ENCODE measurements at regions not wholly inside any gene's neighbourhood (a gene's known extent, or its start where the extent isn't known, plus 50 kb on each side); places are given as distances from the start of the nearest gene placed in this dataset.

GRCh38 chr2:136051725-136052048, 66.3 kb upstream of the DARS1 start:
- Histone ChIP-seq H3K79me2 (ENCODE audit: insufficient read depth, low read length) (no peaks in the 10 kb centered on the region), H3K9ac (ENCODE audit: low read length) (no peak overlapping the region), H3K4me1 (ENCODE audit: insufficient read depth, low read length, severe bottlenecking) (peaks cover 77% of the 10 kb centered on the region), H3F3A (ENCODE audit: insufficient read depth, low read length) (0 out of 2 replicates have a peak, but pooled peaks cover 5% of the 10 kb centered on the region), H3K27me3 (ENCODE audit: insufficient read depth, low read length) (no peaks in the 10 kb centered on the region), H3K9me3 (ENCODE audit: low read length) (no peaks in the 10 kb centered on the region), H3K4me2 (ENCODE audit: low read length) (peak overlapping the region; percentile 4; the same call in 1 of the 2 replicates), H3K36me3 (ENCODE audit: insufficient read depth, low read length) (no peaks in the 10 kb centered on the region), H3K9me2 (ENCODE audit: low read depth, low read length) (no peaks in the 10 kb centered on the region), H3K4me3 (ENCODE audit: low read depth, low read length, poor library complexity, severe bottlenecking) (no peak overlapping the region), H2AFZ (ENCODE audit: low read length) (no peak overlapping the region), H4K20me1 (ENCODE audit: insufficient read depth, low read length) (no peaks in the 10 kb centered on the region), H3K27ac (ENCODE audit: low read depth, low read length, poor library complexity, severe bottlenecking) (peak overlapping the region; percentile 94)
- TF ChIP-seq CTCF (IDR thresholded peaks at IDR 0.05; ENCODE audit: low read length) = no peak
- no peak for TF ChIP-seq EZH2 (IDR thresholded peaks at IDR 0.05; ENCODE audit: borderline replicate concordance, low read length)

DNA sequence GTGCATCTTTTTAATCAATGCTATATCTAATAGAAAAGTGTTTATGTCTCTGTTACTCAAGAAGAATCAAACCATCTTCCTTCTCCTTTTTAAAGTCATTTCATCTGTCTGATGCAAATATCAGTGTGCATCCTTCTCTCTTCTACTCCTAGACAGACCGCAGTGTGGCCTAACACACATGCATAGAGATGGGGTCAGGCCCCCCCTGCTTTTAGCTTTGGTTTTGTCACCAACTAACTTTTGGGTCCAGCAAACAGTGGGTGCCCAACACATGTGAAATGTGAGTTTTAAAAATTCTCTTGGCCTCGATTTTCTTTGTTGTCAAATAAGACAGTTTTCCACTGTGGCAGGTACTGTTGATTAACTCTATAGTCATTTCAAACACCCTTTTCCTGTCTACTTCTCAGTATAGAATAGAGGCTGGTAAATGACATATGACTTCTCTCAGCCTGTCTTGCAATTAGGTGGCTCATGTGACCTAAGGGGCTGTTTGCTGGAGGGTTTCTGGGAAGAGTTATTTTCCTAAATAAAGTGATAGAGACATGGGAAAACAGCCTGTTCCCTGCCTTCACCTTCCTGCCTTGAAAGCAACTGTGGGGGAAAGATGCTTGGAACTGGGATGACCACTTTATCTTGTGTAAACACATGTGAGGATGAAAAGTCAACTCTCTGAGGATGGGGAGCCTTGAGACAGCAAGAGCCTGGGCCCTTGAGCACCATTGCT, 65.7 kb upstream of the DARS1 start:
- no peaks in the 10 kb centered on the region for H4K20me1 ChIP-seq (ENCODE audit: insufficient read depth, low read length)
- no peak overlapping the region for H3K9ac ChIP-seq (ENCODE audit: low read length)
- no peaks in the 10 kb centered on the region for H3K36me3 ChIP-seq (ENCODE audit: insufficient read depth, low read length)
- H3K27me3 ChIP-seq (ENCODE audit: insufficient read depth, low read length) = no peaks in the 10 kb centered on the region
- H2AFZ ChIP-seq (ENCODE audit: low read length) = no peak overlapping the region
- H3K9me3 ChIP-seq (ENCODE audit: low read length) = no peaks in the 10 kb centered on the region
- no peaks in the 10 kb centered on the region for H3F3A ChIP-seq (ENCODE audit: insufficient read depth, low read length)
- H3K9me2 ChIP-seq (ENCODE audit: low read depth, low read length) = no peaks in the 10 kb centered on the region
- H3K4me2 ChIP-seq (ENCODE audit: low read length) = peak overlapping the region; percentile 4; the same call in 1 of the 2 replicates
- H3K4me3 ChIP-seq (ENCODE audit: low read depth, low read length, poor library complexity, severe bottlenecking) = no peak overlapping the region
- H3K27ac ChIP-seq (ENCODE audit: low read depth, low read length, poor library complexity, severe bottlenecking) = peak overlapping the region; percentile 94
- H3K4me1 ChIP-seq (ENCODE audit: insufficient read depth, low read length, severe bottlenecking) = peaks cover 77% of the 10 kb centered on the region
- TF ChIP-seq CTCF (IDR thresholded peaks at IDR 0.05; ENCODE audit: low read length) = no peak
- TF ChIP-seq EZH2 (IDR thresholded peaks at IDR 0.05; ENCODE audit: borderline replicate concordance, low read length) = no peak
- H3K79me2 ChIP-seq (ENCODE audit: insufficient read depth, low read length) = no peaks in the 10 kb centered on the region

GRCh38 chr2:136049991-136050920, 64.8 kb upstream of the DARS1 start:
- H3K9me2 ChIP-seq (ENCODE audit: low read depth, low read length) = no peaks in the 10 kb centered on the region
- peaks cover 68% of the 10 kb centered on the region for H3K4me1 ChIP-seq (ENCODE audit: insufficient read depth, low read length, severe bottlenecking)
- H3K4me2 ChIP-seq (ENCODE audit: low read length) = no peak overlapping the region; the same call in 1 of the 2 replicates
- H3F3A ChIP-seq (ENCODE audit: insufficient read depth, low read length) = 0 out of 2 replicates have a peak, but pooled peaks cover 3% of the 10 kb centered on the region
- no peak overlapping the region for H3K4me3 ChIP-seq (ENCODE audit: low read depth, low read length, poor library complexity, severe bottlenecking)
- H3K27me3 ChIP-seq (ENCODE audit: insufficient read depth, low read length) = no peaks in the 10 kb centered on the region
- H4K20me1 ChIP-seq (ENCODE audit: insufficient read depth, low read length) = no peaks in the 10 kb centered on the region
- H3K9ac ChIP-seq (ENCODE audit: low read length) = no peak overlapping the region
- H3K36me3 ChIP-seq (ENCODE audit: insufficient read depth, low read length) = no peaks in the 10 kb centered on the region
- no peaks in the 10 kb centered on the region for H3K9me3 ChIP-seq (ENCODE audit: low read length)
- no peak for TF ChIP-seq EZH2 (IDR thresholded peaks at IDR 0.05; ENCODE audit: borderline replicate concordance, low read length)
- TF ChIP-seq CTCF (IDR thresholded peaks at IDR 0.05; ENCODE audit: low read length) = no peak
- H2AFZ ChIP-seq (ENCODE audit: low read length) = no peak overlapping the region
- H3K79me2 ChIP-seq (ENCODE audit: insufficient read depth, low read length) = no peaks in the 10 kb centered on the region
- H3K27ac ChIP-seq (ENCODE audit: low read depth, low read length, poor library complexity, severe bottlenecking) = peak overlapping the region; percentile 94

Measured in OCI-LY1 (cell line).